HL-60/S4 treated with retinoic acid at 250 ng/mL for 4 days and 3 days (cell line): ENCODE measurements at regions not wholly inside any gene's neighbourhood (a gene's known extent, or its start where the extent isn't known, plus 50 kb on each side); places are given as distances from the start of the nearest gene placed in this dataset.

Experiments used
- in situ Hi-C: fragments of 300-500 bp; cut with MboI; formaldehyde crosslinking; loops from 2 replicates; pipeline ENCODE4 v1.7.0; 2022; ENCODE audit warnings: low sequenced_read_pairs

DNA sequence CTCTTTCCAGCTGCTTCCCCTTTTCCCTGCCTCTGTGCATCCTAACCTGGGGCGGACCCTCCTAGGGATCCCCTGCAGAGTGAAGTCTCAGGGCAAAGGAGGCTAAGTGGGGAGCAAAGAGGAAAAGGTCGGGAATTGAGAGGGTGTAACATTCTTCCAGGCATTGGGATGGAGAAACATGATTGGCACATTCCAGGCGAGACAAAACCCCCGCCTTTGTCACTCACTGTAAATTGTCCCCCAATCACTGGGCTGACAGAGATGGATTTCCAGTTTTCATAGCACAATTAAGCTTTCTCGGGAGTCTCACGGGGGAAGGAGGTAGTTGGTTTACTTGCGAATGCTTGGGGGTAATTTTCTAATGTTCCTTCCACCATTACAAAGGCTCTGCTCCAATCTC, 74.9 kb downstream of the MIAT start:
- in situ Hi-C loops = no loop called here

DNA sequence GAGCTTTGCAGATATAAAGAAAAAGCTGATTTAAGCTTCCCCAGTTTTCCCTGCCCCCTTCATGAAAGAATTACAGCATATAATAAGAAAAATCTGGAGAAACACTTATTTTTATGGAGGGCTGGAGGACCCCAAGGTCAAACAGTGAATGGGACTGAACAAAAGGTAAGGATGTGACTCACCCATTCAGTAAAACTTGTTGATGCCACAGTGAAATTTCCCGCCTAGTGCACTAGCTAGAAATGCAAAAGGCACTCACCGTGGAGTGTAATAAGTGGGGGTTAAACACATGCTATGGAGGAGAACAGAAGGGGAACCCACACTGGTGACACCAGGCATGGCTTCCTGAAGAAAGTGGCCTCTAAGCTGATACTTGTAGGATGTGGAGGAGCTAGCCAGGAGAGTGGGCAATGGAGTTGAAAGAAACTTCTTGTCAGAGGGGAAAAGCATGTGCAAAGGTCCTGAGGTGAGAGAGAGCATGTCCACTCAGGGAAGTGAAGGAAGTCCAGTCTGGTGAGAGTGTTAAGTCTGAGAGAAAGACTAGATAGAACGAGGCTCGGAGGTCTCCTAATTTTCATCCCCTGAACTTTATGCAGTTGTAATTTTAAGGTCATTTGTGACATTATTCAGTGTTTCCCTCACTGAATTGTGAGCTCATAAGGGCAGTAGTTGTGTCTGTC, 77.1 kb downstream of the MIAT start:
- in situ Hi-C loops = no loop called here

DNA sequence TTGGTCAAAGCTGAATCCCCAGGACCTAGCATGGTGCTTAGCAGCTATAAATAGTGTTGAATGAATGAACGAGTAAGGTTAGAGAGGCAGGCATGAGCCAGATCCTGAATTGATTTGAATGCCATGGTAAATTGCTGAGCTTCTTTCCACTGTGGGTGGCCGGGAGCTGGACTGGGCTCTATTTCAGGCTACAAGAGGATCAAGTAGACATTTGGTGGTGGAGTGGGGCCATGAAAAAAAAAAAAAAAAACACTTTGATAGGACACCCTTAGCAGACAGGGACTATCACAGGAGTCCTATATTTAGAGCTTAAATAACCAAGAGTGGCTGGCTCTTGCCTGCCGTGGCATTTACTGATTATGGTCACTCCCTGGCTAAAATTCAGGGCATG, 77.6 kb downstream of the MIAT start:
- in situ Hi-C loops = no loop called here

DNA sequence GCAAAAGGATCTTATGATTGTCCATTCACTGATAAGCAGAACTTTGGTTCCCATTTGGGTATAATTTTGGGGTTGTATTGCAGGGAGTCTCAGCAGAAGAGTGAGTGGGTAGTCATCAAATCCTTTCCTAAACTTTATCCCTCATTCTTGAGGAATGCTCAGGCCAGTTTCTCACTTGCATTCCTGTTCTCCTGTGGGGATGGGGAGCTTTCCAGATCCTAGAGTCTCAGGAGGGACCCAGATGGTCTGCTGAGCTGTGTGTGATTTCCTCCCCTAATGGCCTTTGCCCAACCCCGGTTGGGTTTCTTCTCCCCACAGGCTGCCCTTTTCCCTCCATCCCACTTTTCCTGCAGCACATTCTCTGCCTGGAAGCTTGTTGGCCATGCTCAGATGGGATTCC, 79.9 kb downstream of the MIAT start:
- in situ Hi-C loops = no loop called here

DNA sequence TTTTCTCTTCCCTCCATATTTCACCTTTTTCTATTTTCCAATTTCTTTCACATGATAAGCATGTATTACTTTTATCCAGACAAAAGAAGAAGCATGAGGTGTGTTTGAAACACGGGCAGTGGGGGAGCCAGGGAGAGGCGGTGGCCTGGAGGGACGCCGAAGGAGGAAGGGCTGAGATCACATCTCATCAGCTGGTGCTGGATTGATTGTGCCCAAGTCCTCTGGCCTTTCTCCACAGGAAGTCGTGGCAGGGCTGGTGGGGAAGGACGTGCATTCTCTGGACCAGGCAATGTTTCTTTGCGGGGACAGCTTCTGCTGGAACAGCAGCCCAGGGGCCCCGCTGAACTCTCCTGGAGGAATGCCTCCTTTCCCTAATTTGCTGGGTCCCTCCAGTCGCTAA, 82.9 kb downstream of the MIAT start:
- in situ Hi-C loops = no loop called here

DNA sequence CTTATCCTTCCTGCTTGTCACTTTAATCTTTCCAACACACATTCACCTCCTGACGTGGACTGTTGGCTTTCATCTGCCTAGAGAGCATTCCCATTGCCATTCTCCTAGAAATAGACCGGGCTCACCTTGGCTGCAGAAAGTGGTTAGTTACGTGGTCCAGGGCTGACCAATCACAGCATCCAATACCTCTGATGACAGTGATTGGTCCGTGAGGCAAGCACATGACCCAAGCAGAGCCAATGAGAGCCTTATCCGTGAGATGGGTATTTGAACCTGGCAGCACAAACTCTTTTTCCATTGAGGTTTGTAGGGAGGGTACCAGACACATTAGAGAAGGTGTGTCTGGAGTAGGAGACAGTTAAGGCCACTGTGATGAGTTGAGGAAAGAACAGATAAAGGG, 85.8 kb downstream of the MIAT start:
- in situ Hi-C loops = no loop called here

DNA sequence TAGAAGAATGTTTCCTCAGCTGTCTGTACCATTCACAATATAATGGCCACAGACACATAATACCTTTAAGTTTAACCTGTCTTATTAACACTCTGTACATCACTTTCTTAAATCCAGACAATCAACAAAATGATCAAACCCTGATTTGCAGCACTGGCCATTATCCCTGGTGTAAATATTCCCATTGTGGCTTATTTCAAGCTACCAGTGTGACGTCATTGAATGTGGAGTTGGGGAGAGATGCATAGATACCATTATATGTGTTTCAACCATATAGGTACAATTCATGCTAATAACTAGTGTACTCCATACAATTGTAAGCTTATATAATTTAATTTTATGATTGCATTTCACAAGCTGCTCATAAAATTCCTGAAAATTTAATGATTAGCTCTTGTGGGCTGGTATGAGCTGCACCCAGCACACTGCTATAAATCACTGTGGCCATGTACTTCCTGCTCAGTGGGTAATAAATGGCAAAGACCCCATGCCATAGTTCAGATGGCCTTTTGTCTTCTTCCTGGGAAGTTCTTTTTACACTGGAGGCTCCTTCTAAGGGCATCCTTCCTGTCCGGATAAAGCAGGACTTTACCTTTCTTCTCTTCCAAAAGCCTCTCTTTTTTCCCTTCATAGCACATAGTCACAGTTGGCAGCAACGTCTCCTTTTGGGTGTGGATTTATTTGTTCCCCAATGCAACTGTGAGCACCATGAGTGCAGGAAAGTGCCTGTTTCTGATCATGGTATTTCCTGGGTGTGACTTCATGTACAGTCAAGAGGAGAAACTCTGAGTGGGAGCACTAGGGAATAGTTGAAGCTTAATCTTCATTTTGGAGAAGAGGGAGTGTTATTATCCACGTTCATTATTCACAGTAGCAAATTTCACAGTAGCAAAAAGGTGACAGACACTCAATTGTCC, 87.8 kb downstream of the MIAT start:
- in situ Hi-C loops = no loop called here

DNA sequence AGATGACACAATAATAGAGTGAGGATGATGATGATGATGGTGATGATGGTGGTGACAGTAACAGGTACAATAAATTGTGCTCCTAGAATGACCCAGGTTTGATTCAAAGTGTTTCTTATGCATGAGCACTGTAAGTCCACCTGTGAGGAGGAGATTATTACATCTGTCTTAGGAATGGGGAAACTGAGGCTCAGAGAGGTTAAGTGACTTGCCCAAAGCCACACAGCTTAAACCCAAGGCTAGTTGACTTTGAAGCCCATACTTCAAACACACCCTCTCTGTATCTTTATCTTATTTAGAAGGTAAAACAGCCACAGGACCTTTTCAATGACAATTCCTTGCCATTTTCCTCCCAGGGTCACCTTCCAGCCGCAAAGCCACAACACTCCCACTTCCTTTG, 88.9 kb downstream of the MIAT start:
- in situ Hi-C loops = no loop called here

DNA sequence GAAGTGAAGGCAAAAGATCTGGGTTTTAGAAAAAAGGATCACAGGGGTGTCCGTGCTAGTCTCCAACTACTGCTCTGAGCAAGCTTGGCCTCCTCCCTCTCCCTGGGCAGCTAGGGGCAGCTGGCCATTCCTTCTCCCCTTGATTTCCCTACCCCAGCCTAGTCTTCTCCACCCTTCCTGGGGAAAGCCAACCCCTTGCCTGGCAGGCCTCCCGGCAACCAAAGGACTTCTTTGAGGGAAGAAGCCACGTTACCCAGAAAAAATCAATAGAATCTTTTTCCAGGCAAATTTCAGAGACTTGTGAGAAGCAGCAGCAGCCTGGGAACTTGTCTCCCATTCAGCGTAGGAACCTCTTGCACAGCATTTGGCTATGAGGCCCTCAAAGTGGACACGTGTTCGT, 91.5 kb downstream of the MIAT start:
- in situ Hi-C loops = no loop called here

DNA sequence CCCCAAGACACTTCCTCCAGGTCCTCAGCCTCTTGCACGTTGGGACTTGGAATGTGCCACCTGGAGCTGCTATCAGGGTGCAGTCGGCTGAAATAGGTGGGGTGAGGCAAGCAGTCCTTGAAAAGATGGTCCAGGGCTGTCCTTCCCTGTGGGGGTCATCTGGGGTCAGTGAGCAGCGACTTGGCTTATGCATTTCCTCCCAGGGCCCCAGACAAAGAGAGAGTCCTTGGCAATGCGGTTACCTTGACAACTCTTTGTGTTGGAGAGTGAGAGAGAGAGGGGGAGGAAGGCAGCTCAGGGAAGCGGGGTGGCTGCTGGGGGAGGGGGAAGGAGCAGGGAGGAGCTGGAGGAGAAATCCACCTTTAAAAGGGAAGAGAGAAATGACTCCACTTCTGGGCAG, 93.8 kb downstream of the MIAT start:
- in situ Hi-C loops = no loop called here

DNA sequence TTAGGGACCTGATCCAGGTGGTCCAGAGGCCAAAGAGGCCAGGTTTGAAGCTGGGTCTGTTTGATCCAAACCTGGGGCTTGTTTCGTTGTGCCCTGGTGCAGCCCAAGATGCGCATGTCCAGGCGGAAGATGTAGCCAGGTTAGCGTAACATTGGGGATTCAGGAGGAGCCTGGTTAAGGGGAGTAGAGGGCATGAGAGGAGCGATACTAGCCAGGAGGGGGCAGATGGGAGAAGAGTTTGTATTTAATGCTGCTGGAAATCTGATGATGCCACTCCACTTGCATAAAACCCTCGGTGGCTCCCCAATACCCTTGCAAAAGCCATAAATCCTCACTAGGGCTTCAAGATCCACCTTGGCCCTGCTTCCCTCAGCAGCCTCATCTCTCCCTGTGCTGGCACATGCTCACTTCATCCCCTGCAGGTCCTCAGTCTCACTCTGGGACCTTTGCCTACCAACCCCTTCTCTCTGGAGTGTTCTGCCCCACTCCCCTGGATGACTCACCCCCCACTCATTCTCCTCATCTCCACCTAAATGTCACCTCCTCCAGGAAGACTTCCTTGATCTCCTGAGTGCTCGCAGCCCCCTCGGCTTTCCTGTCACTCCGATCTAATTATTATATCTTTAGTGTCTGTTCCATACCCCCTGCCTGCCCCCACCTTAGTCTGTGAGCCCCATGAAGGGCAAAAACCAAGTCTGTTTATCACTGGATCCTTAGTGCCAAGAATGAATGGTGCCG, 95.9 kb downstream of the MIAT start:
- in situ Hi-C loops = no loop called here

DNA sequence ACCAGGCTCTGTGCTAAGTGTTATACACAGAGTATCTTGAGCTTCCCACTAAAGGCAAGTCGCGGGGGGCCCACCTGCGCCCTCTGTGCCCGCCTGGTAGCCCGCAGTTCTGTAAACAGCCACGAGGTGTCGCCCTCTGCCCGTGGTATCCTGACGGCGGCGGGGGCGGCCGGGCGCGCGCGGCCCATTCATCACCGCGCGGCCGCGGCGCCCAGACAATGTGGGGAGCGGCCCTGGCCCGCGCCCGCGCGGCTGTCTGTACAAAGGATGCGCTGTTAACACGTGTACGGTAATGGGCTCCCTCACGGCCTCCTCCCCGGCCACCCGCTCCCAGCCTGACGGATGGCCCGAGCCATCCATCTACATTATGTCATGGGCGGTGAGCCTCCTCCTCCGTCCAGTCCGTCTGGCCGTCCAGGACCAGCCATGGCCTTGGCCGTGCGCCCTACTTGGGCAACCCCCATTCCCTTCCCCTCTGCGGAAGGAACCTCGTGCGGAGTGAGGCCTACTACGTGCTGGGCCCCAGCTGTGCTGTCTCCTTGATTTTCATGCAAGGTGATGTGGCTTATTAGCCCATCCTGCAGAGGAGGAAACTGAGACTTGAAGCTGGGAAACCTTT, 99.4 kb downstream of the MIAT start:
- in situ Hi-C loops = no loop called here

DNA sequence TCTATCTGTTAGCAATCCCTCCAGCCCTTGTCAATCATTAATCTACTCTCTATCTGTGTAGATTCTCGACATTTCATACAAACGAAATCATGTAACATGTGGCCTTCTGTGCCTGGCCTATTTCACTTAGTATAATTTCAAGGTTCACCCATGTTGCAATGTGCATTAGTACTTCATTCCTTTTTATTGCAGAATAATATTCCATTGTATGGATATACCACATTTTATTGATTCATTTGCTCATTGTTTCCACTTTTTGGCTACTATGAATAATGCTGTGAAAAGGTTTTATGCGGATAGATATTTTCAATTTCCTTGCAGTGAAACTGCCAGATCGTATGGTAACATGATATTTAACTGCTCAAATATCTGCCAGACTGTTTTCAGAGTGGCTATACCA, 100.1 kb downstream of the MIAT start:
- in situ Hi-C loops = no loop called here

DNA sequence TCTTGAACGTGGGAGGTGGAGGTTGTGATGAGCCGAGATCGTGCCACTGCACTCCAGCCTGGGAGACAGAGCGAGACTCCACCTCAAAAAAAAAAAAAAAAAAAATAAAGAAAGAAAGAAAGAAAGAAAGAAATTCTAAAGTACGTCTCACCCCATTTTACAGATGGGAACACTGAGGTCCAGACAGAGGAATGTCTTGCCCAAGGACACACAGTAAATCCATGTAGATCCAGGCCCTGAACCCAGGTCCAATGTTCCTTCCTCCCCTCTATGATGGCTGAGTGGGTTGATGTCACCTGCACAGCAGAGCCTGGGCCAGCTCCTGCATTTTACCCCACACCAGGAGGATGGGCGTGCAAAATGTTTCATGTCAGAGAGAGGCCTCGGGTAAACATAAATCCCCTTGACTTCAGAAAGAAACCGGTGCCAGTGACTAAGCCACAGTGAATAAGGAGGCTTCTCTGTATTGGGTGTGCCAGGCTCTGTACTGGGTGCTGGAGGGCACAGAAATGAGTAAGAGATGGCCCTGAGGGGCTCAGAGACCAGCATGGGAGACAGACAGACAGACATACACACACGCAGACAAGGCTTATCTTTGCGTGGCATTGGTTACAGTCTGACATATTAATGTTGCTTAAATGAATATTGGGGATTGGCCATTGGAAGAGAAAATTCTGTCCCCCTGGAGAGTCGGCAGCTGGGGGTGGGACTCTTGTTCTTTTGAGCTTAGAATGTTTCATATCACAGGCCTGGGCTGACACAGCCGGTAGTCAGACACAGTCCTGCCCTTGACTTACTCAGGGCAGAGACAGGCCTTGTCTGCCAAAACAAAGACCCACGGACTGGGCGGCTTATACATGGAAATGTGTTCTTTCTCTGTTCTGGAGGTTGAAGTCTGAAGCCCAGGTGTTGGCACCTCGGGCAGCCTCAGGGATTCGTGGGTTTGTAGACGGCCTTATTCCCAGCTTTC, 105.4 kb downstream of the MIAT start:
- in situ Hi-C loops = no loop called here

DNA sequence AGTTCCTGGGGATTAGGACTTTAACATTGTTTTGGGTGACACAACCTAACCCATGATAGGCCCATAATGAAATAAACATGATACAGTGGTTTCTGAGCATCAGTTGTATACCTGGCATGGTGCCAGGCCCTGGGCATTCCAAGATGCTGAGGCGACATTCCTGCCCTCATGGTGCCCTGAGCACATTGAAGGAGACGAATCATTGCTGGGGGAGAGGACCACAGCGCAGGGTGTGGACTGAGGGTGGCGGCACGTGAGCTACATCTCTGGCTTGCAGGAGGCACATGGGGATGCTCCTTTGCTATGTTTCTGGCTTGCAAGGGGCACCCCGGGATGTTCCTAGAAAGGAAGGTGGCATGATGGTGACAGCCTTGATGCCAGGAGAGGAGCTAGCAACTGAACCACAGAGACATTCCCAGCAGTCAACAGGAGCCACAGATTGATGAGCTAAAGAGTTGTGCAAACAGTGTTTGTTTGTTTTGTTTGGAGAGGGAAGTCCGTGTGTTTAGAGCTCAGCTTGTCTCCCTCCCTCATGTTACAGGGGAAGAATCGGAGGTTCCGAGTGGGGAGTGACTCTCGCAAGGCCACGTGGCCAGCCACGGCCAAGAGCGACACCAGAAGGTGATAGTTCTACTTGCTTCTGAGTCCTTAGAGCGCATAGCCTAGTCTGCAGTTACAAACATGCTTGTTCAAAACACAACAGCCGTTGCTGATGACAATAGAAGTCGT, 106.4 kb downstream of the MIAT start:
- in situ Hi-C loops = no loop called here

DNA sequence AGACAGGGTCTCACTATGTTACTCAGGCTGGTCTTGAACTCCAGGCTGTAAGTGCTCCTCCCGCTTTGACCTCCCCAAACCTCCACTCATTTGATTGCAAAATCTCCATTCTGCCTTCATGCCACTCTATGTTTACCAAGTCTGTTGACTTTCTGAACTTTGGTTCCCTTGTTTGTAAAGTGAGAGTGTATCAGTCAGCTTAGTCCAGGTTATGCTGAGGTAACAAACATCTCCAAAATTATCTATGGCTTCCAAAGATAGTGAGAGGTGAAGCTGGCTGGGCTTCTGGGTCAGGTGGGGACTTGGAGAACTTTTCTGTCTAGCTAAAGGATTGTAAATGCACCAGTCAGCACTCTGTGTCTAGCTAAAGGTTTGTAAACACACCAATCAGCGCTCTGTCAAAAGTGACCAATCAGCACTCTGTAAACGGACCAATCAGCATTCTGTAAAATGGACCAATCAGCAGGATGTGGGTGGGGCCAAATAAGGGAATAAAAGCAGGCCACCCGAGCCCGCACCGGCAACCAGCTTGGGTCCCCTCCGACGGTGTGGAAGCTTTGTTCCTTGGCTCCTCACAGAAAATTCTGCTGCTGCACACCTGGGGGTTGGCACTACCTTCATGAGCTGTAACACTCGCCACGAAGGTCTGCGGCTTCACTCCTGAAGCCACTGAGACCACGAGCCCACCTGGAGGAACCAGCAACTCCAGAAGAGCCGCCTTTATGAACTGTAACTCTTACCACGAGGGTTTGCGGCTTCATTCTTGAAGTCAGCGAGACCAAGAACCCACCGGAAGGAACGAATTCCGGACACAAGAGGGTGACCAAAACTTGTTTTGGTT, 109.3 kb downstream of the MIAT start:
- in situ Hi-C loops = no loop called here

DNA sequence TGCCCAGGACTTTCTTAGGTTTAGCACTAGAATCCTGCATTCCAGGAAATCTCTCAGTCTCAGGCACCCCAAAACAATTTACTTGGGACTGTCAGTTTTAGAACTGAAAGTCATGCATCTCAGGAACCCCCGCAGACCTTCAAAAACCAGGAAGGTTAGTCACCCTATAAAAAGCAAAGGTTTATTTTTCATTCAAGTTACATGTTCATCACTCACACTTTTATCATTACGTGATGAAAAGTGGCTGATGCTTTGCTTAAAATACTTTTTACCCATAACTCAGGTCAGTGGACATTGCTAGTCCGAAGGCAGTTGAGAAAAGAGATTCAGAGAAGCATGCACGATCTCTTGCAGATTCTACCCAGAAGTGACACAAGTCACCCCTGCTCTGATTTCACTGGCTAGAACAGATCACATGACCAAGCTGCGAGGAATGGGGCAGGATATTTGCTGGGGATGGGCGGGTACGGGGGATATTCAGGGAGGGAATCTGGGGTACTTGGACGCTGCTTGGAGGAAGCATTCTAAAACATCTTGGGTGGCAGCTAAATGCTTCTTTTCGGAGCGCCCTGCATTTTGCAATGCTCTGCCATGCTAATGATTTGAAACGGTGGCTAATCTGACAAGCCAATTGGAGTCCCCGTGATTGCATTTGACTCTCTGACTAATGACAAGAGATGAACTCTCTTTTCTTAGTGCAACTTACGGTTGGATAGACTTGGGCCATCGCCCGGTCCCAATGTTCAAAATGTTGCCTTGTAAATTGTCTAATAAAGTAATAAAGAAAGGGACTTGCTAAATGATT, 110.2 kb downstream of the MIAT start:
- in situ Hi-C loops = no loop called here

DNA sequence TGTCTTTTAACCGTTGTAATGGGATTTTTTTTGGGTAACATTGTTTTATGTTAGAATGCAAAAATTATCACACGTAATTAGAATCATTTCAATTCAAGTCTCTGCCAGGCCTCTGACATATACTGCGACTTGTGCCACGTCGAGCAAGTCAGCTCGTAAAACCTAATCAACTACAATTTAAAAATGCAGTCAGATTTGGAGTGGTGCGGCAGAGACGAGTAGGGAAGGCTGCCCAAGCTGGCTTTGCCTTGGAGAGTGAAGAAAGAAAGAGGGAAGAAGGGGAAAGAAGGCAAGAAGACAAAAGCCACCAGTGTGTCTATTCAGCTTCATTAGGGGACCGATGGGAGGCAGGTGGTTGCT, 110.7 kb downstream of the MIAT start:
- in situ Hi-C loops = no loop called here
